Activated T-helper 2 cell treated with anti-CD3 and anti-CD28 coated beads, Interferon-gamma antibody, Interleukin-2, Interleukin-4, amounts not matched to agents 10 μg/mL and 5 μg/mL and 100 μg/mL, durations not matched to agents 14 hours and 24 hours and 36 hours (primary cell): ENCODE measurements at regions not wholly inside any gene's neighbourhood (a gene's known extent, or its start where the extent isn't known, plus 50 kb on each side); places are given as distances from the start of the nearest gene placed in this dataset.

Source experiments
- DNase-seq: peaks from one replicate; pipeline ENCODE4 v3.0.0; 2021; ENCODE audit warnings: low spot score
- H3K27ac Mint-ChIP-seq: one replicate; pipeline ENCODE4 v1.8.0; 2021; ENCODE audit warnings: mixed read lengths
- H3K27me3 Mint-ChIP-seq: one replicate; pipeline ENCODE4 v1.8.0; 2021; ENCODE audit warnings: low read depth, mixed read lengths
- H3K36me3 Mint-ChIP-seq: one replicate; pipeline ENCODE4 v1.8.0; 2021; ENCODE audit warnings: low read depth, mixed read lengths
- H3K4me1 Mint-ChIP-seq: one replicate; pipeline ENCODE4 v1.8.0; 2021; ENCODE audit warnings: low read depth, mixed read lengths
- H3K4me3 Mint-ChIP-seq: one replicate; pipeline ENCODE4 v1.8.0; 2021; ENCODE audit warnings: low read depth, mild to moderate bottlenecking, moderate library complexity, mixed read lengths
- H3K9me3 Mint-ChIP-seq: one replicate; pipeline ENCODE4 v1.8.0; 2021; ENCODE audit warnings: mixed read lengths
- intact Hi-C: fragments of 100-400 bp; cut with micrococcal nuclease; formaldehyde crosslinking; loops from one replicate; pipeline ENCODE4 v1.15.1; 2023

GRCh38 chr10:84826704-84827103 is 498.3 kb downstream of the CCSER2 start:
- Mint-ChIP-seq H3K4me3 (no peak overlapping the region), H3K36me3 (no peaks in the 10 kb centered on the region), H3K9me3 (no peaks in the 10 kb centered on the region), H3K27ac (no peak overlapping the region), H3K27me3 (no peaks in the 10 kb centered on the region), H3K4me1 (no peaks in the 10 kb centered on the region)
- intact Hi-C loops, result no loop called here
- DNase-seq, result no peak

DNA sequence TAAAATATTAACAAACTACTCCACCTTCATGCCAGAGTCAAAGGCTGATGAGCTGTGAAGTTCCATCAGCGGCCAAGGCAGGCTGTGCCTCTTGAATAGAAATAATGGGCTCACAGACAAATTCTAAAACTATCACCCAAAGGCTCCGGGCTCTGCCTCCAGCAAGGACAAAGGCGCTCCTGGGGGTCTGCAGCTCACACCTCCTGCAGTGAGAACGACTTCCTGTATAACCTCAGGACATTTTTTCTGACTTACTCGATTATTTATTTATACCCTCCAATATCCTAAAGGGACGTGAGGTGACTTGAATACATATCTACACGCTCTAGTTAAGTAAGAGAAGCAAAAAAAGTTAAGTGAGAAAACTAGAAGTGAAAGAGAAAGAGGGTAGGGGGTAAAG is 500.7 kb downstream of the CCSER2 start:
- no peaks in the 10 kb centered on the region for H3K36me3 Mint-ChIP-seq
- no peak for DNase-seq
- no peak overlapping the region for H3K27ac Mint-ChIP-seq
- no peaks in the 10 kb centered on the region for H3K4me1 Mint-ChIP-seq
- intact Hi-C loops, result no loop called here
- H3K9me3 Mint-ChIP-seq, result no peaks in the 10 kb centered on the region
- no peak overlapping the region for H3K4me3 Mint-ChIP-seq
- H3K27me3 Mint-ChIP-seq, result no peaks in the 10 kb centered on the region

DNA sequence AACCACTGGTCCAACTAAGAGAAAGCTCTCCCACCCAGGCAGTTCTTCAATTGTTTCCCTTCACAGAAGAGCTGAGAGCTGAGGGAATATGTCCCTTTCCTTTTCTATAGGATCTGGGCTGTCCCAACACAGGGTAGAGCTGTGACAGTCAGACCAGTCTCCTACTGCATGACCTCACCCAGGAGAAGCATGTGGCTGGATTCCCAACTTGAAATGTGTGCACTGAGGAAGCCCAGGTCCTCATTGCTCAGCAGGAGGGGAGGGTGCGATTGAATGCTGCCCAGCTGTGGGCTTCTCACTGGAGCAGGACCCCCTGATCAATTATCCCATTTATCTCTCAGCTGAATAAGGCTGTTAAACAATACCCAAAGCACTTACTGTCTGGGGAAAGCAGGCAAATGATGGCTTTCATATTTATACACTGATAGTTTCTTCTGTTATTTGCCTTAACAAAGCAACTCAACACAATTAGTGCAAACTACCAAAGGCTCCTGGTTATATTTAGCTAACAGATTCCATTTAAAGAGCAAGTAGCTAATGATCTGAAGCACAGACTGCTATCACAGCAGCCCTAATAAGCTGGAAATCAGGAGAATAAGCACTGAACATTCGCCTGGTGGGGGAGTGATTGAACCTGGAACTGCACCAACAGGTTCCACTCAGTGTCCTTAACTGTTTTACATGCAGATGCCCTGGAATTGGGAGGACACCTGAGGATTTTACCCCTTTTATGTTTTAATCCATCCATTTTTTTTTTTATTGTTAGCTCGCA is 508.8 kb downstream of the CCSER2 start:
- Mint-ChIP-seq H3K27ac (no peak overlapping the region), H3K4me1 (no peaks in the 10 kb centered on the region), H3K27me3 (no peaks in the 10 kb centered on the region), H3K36me3 (no peaks in the 10 kb centered on the region), H3K9me3 (no peaks in the 10 kb centered on the region), H3K4me3 (no peak overlapping the region)
- DNase-seq, result no peak
- intact Hi-C loops, result no loop called here

GRCh38 chr10:84837877-84838276 is 509.5 kb downstream of the CCSER2 start:
- Mint-ChIP-seq H3K27me3 (no peaks in the 10 kb centered on the region), H3K9me3 (no peaks in the 10 kb centered on the region), H3K4me1 (no peaks in the 10 kb centered on the region), H3K4me3 (no peak overlapping the region), H3K27ac (no peak overlapping the region), H3K36me3 (no peaks in the 10 kb centered on the region)
- DNase-seq, result no peak
- intact Hi-C loops, result no loop called here

- no peak overlapping the region for H3K4me3 Mint-ChIP-seq
- H3K27ac Mint-ChIP-seq, result no peak overlapping the region
- intact Hi-C loops, result no loop called here
- H3K27me3 Mint-ChIP-seq, result no peaks in the 10 kb centered on the region
- no peak for DNase-seq
- no peaks in the 10 kb centered on the region for H3K9me3 Mint-ChIP-seq
- H3K4me1 Mint-ChIP-seq, result no peaks in the 10 kb centered on the region
- H3K36me3 Mint-ChIP-seq, result no peaks in the 10 kb centered on the region
These were observed 510.5 kb downstream of the CCSER2 start for GRCh38 chr10:84838851-84839250.

DNA sequence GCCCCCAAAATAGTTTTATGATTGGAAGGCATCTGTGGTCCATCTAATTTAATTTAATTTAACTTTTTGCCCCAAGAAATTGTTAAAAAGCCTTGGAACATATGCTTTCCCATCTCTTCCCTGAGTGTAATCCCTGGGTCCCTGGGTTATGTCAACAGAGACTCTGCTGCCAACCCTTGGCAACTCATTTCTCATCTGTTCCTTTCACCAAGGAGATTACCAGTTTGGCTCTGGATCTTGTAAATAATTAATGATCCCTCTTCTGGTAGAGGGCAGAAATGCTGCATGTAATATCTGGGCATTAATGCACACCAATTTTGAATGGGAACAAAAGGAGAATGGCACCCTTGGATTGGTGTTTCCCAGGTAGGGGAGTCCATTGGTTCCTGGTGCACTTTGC is 514.2 kb downstream of the CCSER2 start:
- Mint-ChIP-seq H3K4me1 (no peaks in the 10 kb centered on the region), H3K36me3 (no peaks in the 10 kb centered on the region), H3K27me3 (no peaks in the 10 kb centered on the region), H3K9me3 (no peaks in the 10 kb centered on the region), H3K27ac (no peak overlapping the region), H3K4me3 (no peak overlapping the region)
- no peak for DNase-seq
- intact Hi-C loops, result no loop called here

DNA sequence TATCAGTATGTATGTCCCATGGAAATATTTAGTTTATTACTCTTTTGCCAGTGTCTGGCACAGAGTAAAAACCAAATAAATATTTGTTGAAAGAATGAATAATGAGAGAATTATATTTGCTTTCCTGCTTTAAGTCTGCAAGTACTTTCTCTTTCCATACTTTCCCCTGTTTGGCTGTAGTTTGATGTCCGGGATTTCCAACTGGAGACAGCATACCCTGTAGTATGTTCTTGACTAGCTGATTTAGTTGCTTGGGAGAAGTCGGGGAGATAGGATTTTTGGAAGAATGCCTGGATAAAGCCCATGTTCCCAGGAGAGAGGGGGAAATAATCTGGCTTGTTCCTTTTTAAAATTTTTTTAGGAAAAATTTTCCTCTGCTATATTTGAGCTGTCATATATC is 516.1 kb downstream of the CCSER2 start:
- intact Hi-C loops, result no loop called here
- DNase-seq, result no peak
- H3K4me3 Mint-ChIP-seq, result no peak overlapping the region
- H3K36me3 Mint-ChIP-seq, result no peaks in the 10 kb centered on the region
- no peaks in the 10 kb centered on the region for H3K9me3 Mint-ChIP-seq
- H3K27ac Mint-ChIP-seq, result no peak overlapping the region
- no peaks in the 10 kb centered on the region for H3K4me1 Mint-ChIP-seq
- no peaks in the 10 kb centered on the region for H3K27me3 Mint-ChIP-seq

DNA sequence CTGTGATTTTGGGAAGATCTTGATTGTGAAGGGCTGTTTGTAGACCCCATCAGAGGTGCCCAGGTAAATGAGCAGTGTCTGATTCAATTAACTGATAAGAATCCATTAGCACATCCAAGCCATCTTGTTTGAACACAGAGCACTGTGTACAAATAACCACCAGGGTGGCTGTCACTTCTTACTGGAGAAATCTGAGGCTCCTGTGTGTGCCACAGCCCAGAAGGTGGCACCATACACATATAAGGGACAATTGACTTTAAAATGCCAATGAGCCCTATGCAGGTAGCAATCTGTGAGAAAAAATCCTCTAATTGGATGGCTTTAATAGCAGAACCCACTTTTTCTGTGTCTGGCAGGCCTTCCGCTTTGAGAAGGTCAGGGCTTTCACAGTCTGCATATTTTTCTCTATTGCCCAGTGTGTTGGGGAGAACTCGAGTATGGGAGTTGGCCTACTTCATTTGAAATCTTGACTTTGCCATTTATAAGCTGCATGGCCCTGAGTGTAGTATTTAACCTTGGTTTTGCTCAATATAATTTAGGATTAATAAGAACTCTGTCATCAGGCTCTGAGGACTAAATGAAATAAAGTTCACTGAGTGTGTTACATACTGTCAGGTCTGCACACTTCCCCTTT is 517.4 kb downstream of the CCSER2 start:
- no peaks in the 10 kb centered on the region for H3K27me3 Mint-ChIP-seq
- no peaks in the 10 kb centered on the region for H3K36me3 Mint-ChIP-seq
- intact Hi-C loops, result no loop called here

GRCh38 chr10:84846658-84847316 is 518.4 kb downstream of the CCSER2 start:
- Mint-ChIP-seq H3K9me3 (no peaks in the 10 kb centered on the region), H3K27me3 (no peaks in the 10 kb centered on the region), H3K4me1 (no peaks in the 10 kb centered on the region), H3K4me3 (no peak overlapping the region), H3K27ac (no peak overlapping the region), H3K36me3 (no peaks in the 10 kb centered on the region)
- DNase-seq, result no peak
- intact Hi-C loops, result no loop called here

More for the DNA sequence above, 517.4 kb downstream of the CCSER2 start:
- Mint-ChIP-seq H3K4me3 (no peak overlapping the region), H3K27ac (no peak overlapping the region), H3K4me1 (no peaks in the 10 kb centered on the region), H3K9me3 (no peaks in the 10 kb centered on the region)
- no peak for DNase-seq

GRCh38 chr10:84848967-84849366 is 520.6 kb downstream of the CCSER2 start:
- no peak for DNase-seq
- Mint-ChIP-seq H3K27ac (no peak overlapping the region), H3K4me3 (no peak overlapping the region), H3K9me3 (no peaks in the 10 kb centered on the region), H3K36me3 (no peaks in the 10 kb centered on the region), H3K27me3 (no peaks in the 10 kb centered on the region), H3K4me1 (no peaks in the 10 kb centered on the region)
- intact Hi-C loops, result no loop called here

DNA sequence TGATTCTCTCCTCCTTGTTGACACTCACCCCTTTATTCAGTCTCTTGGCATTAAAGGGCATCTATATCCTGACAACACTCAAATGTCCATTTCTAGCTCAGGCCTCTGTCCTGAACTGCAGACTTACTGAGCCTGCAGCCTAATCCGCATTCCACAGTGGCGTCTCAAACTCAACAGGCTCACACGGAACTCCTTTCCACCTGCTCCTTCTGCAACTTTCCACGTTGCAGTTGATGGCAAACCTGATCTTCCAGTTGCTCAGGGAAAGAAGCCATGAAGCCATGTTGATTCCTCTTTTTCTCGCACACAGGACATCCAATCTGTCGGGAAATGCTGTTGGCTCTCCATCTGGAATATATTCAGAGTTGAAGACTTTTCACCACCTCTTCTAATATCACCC is 522.4 kb downstream of the CCSER2 start:
- intact Hi-C loops, result no loop called here
- H3K36me3 Mint-ChIP-seq, result no peaks in the 10 kb centered on the region
- H3K4me3 Mint-ChIP-seq, result no peak overlapping the region
- H3K27me3 Mint-ChIP-seq, result no peaks in the 10 kb centered on the region
- DNase-seq, result no peak
- H3K27ac Mint-ChIP-seq, result no peak overlapping the region
- H3K9me3 Mint-ChIP-seq, result no peaks in the 10 kb centered on the region
- H3K4me1 Mint-ChIP-seq, result no peaks in the 10 kb centered on the region

DNA sequence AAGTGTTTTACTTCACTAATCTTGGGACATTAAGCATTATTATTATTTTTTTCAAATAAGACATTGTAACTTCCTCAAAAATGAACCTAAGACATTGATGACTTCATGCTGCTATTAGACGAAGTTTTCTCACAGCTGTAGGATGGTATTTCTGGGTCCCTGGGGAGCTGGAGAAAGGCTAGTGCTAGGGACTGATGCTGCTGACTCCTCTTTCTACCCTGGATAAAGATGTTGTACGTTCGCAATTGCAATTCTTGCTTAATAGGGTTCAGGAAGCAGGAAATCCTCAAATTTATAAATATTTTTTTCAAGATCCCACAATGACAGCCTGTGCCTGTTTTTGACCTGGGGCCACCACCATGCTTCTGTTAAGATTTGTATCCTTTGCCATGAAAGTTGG is 526.0 kb downstream of the CCSER2 start:
- H3K36me3 Mint-ChIP-seq, result no peaks in the 10 kb centered on the region
- H3K4me3 Mint-ChIP-seq, result no peak overlapping the region
- no peaks in the 10 kb centered on the region for H3K4me1 Mint-ChIP-seq
- no peak overlapping the region for H3K27ac Mint-ChIP-seq
- intact Hi-C loops, result no loop called here
- no peaks in the 10 kb centered on the region for H3K27me3 Mint-ChIP-seq
- no peak for DNase-seq
- no peaks in the 10 kb centered on the region for H3K9me3 Mint-ChIP-seq

GRCh38 chr10:84860855-84861254 is 532.5 kb downstream of the CCSER2 start:
- Mint-ChIP-seq H3K27me3 (no peaks in the 10 kb centered on the region), H3K36me3 (no peaks in the 10 kb centered on the region)

More at GRCh38 chr10:84860855-84861254, 532.5 kb downstream of the CCSER2 start:
- Mint-ChIP-seq H3K9me3 (no peaks in the 10 kb centered on the region), H3K4me1 (no peaks in the 10 kb centered on the region), H3K27ac (no peak overlapping the region), H3K4me3 (no peak overlapping the region)
- DNase-seq, result no peak
- intact Hi-C loops, result no loop called here
